ENCODE measurements at regions not wholly inside any gene's neighbourhood (a gene's known extent, or its start where the extent isn't known, plus 50 kb on each side); places are given as distances from the start of the nearest gene placed in this dataset.

- no peaks in the 10 kb centered on the region for H3K36me3 Mint-ChIP-seq (ENCODE audit: low read depth)
- no peak overlapping the region for H3K4me3 Mint-ChIP-seq (ENCODE audit: unreplicated experiment)
- no peaks in the 10 kb centered on the region for H3K4me1 Mint-ChIP-seq (ENCODE audit: low read depth)
- DNase-seq (ENCODE audit: low spot score), result no peak
- TF ChIP-seq, protein P1, sequence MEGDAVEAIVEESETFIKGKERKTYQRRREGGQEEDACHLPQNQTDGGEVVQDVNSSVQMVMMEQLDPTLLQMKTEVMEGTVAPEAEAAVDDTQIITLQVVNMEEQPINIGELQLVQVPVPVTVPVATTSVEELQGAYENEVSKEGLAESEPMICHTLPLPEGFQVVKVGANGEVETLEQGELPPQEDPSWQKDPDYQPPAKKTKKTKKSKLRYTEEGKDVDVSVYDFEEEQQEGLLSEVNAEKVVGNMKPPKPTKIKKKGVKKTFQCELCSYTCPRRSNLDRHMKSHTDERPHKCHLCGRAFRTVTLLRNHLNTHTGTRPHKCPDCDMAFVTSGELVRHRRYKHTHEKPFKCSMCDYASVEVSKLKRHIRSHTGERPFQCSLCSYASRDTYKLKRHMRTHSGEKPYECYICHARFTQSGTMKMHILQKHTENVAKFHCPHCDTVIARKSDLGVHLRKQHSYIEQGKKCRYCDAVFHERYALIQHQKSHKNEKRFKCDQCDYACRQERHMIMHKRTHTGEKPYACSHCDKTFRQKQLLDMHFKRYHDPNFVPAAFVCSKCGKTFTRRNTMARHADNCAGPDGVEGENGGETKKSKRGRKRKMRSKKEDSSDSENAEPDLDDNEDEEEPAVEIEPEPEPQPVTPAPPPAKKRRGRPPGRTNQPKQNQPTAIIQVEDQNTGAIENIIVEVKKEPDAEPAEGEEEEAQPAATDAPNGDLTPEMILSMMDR (IDR thresholded peaks at IDR 0.05), result no peak
- H3K27ac Mint-ChIP-seq (ENCODE audit: unreplicated experiment), result no peak overlapping the region
- peaks cover 3% of the 10 kb centered on the region for H3K27me3 Mint-ChIP-seq (ENCODE audit: low read depth)
- peaks cover 5% of the 10 kb centered on the region for H3K9me3 Mint-ChIP-seq (ENCODE audit: low read depth)
Observed at GRCh38 chr3:88385090-88385489, 235.3 kb downstream of the C3orf38 start.

GRCh38 chr3:88398581-88398980 lies 248.8 kb downstream of the C3orf38 start:
- peaks cover 8% of the 10 kb centered on the region for H3K27me3 Mint-ChIP-seq (ENCODE audit: low read depth)
- H3K36me3 Mint-ChIP-seq (ENCODE audit: low read depth), result no peaks in the 10 kb centered on the region
- H3K9me3 Mint-ChIP-seq (ENCODE audit: low read depth), result no peaks in the 10 kb centered on the region
- TF ChIP-seq, protein P1 (IDR thresholded peaks at IDR 0.05), result no peak
- no peak for DNase-seq (ENCODE audit: low spot score)
- H3K4me3 Mint-ChIP-seq (ENCODE audit: unreplicated experiment), result no peak overlapping the region
- H3K27ac Mint-ChIP-seq (ENCODE audit: unreplicated experiment), result no peak overlapping the region
- H3K4me1 Mint-ChIP-seq (ENCODE audit: low read depth), result no peaks in the 10 kb centered on the region

DNA sequence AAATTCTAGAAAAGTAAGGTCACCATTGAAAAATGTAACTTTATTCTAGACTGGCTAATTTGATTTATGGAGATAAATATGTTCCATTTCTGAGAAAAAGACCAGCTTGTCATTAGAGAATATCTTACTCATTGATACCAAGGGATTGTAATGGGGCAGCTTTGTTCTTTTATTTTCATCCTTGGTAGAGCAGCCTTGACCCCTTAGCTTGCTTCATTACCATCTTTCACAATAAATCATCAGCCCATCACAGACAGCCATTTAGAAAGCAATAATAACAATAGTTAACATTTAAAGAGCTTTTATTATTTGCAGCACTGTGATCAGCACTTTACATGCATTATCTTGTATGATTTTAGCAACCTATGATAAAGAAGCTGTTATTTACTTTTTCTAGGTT lies 253.6 kb downstream of the C3orf38 start:
- H3K4me1 Mint-ChIP-seq (ENCODE audit: low read depth), result no peaks in the 10 kb centered on the region
- no peak for DNase-seq (ENCODE audit: low spot score)
- no peaks in the 10 kb centered on the region for H3K9me3 Mint-ChIP-seq (ENCODE audit: low read depth)
- no peaks in the 10 kb centered on the region for H3K36me3 Mint-ChIP-seq (ENCODE audit: low read depth)
- no peak overlapping the region for H3K4me3 Mint-ChIP-seq (ENCODE audit: unreplicated experiment)
- H3K27ac Mint-ChIP-seq (ENCODE audit: unreplicated experiment), result no peak overlapping the region
- TF ChIP-seq, protein P1 (IDR thresholded peaks at IDR 0.05), result no peak
- peaks cover 7% of the 10 kb centered on the region for H3K27me3 Mint-ChIP-seq (ENCODE audit: low read depth)

DNA sequence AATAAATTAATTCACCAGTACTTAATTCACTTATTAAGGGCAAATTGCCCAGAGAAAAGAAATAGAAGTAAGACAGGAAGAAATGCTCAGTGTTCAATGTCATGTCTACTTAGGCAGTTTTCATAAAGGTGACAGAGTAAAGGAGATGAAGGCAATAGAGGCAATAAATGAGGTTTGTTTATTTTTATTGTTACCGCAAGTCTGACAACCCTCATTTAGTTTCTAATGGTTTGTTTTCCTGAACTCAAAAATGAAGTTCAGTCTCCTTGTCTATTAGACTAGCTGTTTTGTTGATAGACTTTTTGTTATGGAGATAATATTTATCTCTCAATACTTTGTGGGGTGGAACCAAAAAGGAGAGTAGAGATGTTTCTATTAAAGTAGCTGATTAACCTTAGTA lies 258.3 kb downstream of the C3orf38 start:
- no peaks in the 10 kb centered on the region for H3K36me3 Mint-ChIP-seq (ENCODE audit: low read depth)
- H3K4me3 Mint-ChIP-seq (ENCODE audit: unreplicated experiment), result no peak overlapping the region
- TF ChIP-seq, protein P1 (IDR thresholded peaks at IDR 0.05), result no peak
- peaks cover 6% of the 10 kb centered on the region for H3K4me1 Mint-ChIP-seq (ENCODE audit: low read depth)
- peaks cover 6% of the 10 kb centered on the region for H3K27me3 Mint-ChIP-seq (ENCODE audit: low read depth)
- H3K9me3 Mint-ChIP-seq (ENCODE audit: low read depth), result no peaks in the 10 kb centered on the region
- H3K27ac Mint-ChIP-seq (ENCODE audit: unreplicated experiment), result no peak overlapping the region
- DNase-seq (ENCODE audit: low spot score), result no peak

DNA sequence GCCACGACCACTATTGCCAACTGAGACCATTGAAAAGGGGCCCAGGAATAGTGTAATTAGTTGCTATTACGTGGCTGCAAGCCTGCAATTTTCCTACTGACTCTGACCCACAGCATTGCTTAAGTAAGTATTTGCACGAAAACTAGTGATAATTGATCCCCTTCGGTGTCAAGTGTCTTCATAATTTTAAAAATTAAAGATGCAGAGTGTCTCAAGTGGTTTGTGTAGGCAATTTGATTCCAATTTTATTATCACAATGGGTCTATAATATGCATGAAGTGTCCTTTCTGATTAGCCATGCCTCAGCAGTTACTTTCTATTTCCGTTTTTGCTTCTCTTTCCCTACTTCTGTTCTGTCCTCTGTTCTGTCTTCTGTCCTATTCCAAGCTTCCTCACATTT lies 259.2 kb downstream of the C3orf38 start:
- Mint-ChIP-seq H3K9me3 (ENCODE audit: low read depth) (no peaks in the 10 kb centered on the region), H3K36me3 (ENCODE audit: low read depth) (no peaks in the 10 kb centered on the region), H3K4me1 (ENCODE audit: low read depth) (peaks cover 6% of the 10 kb centered on the region), H3K27me3 (ENCODE audit: low read depth) (peaks cover 6% of the 10 kb centered on the region), H3K27ac (ENCODE audit: unreplicated experiment) (no peak overlapping the region), H3K4me3 (ENCODE audit: unreplicated experiment) (no peak overlapping the region)
- TF ChIP-seq, protein P1 (IDR thresholded peaks at IDR 0.05), result no peak
- DNase-seq (ENCODE audit: low spot score), result no peak

Measured in chondrocyte (in vitro differentiated cells).